ENCODE measurements at regions not wholly inside any gene's neighbourhood (a gene's known extent, or its start where the extent isn't known, plus 50 kb on each side); places are given as distances from the start of the nearest gene placed in this dataset.

DNA sequence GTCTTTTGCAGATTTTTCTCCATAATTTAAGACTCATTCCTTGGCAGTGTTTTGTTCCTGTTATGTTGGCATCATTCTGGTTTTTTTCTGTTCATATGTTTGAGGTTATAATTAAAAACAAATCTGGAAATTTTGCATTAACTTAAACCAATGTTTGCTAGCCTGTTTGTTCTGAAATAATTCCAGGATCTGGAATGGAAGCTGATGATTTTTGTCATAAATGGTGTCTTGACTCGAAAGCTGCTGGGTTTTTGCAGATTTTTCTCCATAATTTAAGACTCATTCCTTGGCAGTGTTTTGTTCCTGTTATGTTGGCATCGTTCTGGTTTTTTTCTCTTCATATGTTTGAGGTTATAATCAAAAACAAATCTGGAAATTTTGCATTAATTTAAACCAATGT, 318.7 kb upstream of the IRX4 start:
- no peak for DNase-seq (ENCODE audit: low spot score)

DNA sequence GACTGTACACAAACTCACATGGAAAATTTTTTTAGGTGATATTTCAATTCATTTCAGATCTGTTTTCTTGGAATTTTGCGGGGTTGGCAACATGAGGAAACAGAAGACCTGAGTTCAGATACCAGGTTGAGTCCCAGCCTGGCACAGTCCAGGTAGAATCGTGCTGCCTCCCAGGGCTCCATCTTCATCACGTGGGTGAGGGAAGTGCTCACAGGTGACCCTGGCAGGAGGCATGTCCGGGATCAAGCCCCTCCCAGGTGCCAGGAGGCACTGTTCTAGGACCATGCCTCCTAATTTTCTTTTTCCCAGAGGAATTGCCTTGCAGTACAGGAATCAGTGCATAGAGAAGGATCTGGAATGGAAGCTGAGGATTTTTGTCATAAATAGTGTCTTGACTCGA, 318.3 kb upstream of the IRX4 start:
- DNase-seq (ENCODE audit: low spot score): no peak

DNA sequence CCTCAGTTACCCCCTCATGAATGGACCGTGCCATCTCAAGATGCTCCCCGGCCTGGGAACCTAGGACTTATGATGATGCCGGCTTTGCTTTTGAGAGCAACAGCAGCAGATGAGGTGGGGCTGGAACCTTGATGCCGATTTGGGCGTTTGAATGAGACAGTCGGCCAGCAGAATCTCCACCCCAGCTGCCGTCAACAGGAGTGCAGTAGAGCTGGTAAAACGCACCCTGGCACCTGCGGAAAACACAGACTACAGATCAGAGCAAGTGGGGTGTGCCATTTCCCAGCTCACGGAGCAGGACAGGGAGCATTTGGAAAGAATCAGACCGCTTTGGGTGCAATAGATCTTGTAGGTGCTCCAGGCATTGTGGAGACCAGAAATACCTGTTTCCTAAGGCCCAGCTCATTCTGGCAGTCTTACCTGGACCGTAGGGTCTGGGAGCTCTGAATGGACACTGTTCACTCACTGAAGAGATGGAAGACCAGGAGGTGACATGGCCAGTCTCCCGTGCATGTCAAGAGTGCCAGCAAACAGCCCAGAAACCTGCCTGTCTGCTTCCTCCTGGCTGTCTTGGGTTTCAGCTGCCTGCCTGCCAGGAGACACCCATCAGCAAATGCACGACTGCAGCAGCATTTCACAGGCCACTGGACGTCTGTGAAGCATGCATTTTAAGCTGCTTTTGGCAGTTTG, 317.7 kb upstream of the IRX4 start:
- DNase-seq (ENCODE audit: low spot score): no peak

DNA sequence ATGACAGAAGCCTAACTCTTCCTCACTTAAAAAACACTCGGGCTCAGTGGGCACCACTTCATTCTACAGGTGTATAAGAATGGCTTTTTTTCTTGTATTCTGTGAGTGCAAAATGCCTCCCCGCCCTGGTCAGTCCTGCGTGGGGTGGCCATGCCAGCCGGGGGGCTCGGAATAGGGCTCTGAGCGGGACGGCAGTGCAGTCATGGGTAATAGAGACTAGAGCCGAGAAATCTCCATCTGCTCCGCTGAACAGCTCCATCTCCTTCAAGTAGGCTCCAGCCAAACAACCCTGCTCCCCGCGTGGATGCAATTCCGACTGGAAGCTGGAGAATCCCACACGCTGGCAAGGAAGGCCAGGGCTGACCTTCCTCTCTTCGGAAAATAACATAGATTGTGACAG, 317.0 kb upstream of the IRX4 start:
- DNase-seq (ENCODE audit: low spot score): no peak

DNA sequence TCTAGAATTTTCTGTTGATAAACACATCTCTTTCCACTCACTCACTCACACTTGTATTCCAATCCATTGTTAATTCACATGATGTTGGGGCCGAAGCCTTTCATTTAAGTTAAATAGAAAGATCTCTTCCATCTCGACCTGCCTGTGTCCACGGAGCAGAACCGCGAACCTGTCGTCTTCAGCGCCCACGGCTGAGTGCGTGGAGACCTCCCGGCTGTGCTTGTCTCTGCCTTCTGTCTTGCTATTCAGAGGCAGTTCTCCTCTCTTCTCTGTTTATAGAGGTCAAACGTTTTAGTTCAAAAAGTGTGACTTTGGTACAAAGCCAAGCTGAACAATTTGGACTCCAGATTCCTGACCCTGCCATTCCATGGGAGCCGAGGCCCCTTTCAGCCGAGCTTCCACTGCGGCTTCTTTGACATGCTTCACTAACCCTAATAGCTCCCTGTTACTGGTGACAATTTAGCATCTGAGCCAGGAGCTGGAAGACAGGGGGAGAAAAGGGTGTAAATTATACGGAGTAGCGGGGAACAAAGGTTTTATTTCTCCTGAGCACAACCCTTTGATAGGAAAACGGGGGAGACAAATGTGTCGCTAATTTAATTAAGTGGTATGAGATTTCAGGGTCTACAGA, 314.4 kb upstream of the IRX4 start:
- no peak for DNase-seq (ENCODE audit: low spot score)

DNA sequence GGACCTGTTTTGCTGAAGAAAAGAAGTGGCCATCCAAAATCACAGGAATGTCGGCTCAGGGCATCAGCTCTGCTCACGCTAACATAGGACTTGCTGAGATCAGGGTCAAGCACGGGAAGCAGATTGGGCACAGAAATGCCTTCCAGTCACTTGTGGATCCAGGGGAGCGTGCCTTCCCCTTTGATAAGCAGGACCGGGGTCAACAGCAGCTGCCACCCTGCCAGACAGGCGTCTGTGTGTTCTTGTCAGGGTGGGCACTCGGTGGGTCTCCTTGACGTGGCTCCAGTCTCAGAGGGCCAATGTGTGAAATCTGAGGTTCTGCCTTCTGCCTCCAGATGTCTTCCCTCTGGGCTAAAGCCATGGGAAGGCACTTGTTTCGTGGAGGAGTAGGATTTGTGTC, 313.7 kb upstream of the IRX4 start:
- no peak for DNase-seq (ENCODE audit: low spot score)

DNA sequence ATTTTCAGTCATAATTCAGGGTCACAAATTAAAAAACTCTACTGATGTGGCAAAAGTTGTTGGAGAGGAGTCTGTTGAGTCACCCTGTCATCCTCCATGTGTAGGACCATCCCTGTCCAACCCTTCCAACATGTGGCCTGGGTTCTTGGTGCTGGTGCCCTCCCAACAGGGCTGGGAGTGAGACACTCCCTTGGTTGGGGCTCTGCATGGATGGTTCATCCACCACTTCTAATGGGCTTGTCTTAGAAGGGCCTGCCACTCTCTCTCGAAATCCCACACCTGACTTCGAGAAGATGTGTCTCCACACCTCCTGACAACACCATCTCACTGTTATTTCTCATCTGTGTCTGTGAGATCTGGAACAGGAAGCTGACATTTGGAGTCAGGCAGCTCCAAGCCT, 312.2 kb upstream of the IRX4 start:
- DNase-seq (ENCODE audit: low spot score): no peak

DNA sequence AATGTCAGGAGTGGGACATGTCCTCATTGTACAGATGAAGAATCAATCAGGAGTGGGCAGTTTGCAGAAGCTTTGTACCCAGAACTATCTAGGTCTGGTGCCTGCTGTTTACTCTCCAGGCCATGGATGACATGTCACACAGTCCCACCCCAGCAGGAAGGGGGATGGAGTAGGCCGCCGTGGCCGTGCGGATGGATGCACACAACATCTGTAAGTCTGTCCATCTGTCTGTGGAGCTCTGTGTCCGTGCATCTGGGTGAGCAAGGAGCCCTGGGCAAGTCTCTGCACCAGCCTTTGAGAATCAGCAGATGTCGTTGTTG, 311.5 kb upstream of the IRX4 start:
- no peak for DNase-seq (ENCODE audit: low spot score)

DNA sequence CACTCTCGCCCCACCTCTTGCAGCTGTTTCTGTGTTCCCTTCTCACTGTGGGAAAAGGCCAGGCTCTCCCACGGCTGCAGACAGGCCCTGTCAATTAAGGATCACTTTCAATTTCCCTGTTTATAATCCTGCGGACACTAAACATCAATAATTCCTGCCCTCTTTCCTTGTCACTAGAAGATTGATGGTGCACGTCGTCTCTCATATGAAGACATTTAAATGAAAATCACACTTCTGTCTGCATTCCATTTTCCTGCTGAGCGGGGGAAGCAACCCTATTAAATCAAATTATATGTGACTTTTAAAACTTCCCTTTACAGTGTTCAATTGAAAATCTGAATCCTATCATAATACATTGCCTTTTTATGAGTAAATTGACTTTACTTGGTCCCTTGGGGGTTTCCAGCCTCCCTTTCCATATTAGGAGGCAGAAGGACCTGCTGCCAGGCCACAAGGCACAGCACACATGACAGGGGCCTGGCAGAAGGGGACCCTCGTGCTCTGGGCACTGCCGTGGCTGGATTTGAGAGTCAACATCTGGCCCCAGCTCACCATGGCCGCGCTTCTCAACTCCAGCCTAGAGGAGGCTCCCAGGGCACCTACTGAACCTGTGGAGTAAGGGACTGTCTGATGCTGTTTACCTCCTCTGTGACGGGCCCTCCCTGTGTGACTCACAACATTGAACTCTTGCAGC, 311.0 kb upstream of the IRX4 start:
- DNase-seq (ENCODE audit: low spot score): no peak

DNA sequence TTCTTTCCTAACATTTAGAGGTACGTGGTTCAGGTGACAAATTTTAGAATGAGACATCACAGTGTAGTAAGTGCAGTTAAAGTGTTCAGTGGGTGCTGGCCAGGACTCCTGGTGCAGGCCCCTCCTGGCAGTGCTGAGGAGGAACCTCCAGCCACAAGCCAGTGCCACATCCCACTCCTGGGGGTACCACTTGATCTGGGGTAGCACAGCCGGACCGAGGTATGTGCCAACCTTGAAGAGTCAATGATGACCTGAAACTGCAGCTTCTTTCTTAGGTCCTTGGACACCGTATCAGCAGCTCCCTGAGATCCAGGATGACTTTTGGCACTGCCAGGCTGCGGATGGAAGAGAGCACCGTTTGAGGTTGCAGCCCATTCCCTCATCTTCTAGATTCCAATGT, 310.4 kb upstream of the IRX4 start:
- DNase-seq (ENCODE audit: low spot score): no peak

DNA sequence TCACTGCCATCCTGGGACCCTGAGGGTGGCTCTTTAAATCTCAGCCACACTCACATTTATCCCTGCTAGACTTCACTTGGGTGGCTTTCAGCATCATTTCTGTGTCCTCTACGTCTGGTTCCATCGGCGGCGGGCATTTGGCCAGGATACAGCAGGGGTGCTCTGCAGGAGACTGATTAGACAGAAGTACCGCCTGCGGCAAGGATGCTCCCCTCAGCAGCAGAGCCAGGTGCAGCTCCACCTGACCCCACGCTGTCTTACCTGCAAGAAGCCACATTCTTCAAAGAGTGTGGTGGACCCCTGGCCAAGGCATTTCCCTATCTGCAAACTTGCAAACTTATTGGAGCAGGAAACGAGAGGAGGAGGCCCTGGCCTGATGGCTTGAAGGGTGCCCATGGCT, 309.8 kb upstream of the IRX4 start:
- DNase-seq (ENCODE audit: low spot score): no peak

DNA sequence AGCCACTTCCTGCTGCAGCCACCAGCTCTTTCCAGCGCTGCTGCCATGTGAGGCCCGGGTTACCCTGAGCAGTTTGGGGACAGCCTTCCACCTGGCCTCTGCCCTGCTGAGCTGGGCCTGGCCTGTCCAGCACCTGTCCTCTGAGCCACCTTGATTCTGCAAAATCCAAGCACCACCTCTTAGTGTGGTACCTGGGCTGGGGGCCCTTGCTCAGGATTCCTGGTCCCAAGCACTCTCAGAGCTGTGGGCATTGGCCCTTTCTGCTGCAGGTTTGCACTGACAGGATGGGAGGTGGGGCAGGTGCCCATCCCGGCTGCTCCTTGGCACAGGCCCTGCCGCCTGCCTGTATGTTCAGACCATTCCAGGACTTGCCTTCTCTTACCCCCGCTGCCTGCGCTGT, 309.2 kb upstream of the IRX4 start:
- DNase-seq (ENCODE audit: low spot score): no peak

DNA sequence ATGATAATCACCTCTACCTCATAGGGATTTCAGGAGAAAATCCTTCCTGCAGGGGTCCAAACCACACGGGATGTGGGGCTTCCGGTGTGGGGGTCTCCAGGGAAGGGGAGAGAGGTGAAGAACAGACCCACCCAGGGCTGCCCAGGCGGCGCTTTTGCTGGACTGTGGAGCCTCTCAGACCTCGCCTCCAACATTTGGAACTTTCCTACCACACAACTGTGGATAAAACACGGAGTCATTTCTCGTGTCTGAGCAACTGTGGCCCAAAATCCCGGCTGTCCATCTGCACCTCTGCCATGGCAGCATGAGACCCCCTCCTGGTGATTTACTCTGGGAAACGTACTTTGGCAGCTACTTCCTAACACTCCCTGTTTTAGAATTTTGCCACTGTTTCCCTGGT, 307.8 kb upstream of the IRX4 start:
- no peak for DNase-seq (ENCODE audit: low spot score)

DNA sequence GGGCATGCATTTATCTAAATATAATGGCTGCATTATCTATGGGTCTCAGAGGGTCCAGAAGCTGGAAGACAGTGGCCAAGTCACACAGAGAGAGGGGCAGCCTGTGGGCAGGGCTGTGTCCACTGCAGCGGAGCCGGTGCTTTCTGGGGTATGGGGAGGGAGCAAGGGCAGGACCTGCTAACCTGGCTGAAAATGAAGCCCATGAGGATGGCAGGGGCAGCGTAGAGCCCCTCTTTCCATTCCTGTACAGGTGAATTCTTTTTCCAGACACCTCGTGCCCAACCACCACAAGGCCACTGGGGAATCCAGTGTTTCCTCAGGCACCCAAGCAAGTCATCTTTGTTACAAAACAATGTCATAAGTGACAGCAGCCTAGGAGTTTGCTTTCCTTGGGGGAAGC, 305.9 kb upstream of the IRX4 start:
- no peak for DNase-seq (ENCODE audit: low spot score)

DNA sequence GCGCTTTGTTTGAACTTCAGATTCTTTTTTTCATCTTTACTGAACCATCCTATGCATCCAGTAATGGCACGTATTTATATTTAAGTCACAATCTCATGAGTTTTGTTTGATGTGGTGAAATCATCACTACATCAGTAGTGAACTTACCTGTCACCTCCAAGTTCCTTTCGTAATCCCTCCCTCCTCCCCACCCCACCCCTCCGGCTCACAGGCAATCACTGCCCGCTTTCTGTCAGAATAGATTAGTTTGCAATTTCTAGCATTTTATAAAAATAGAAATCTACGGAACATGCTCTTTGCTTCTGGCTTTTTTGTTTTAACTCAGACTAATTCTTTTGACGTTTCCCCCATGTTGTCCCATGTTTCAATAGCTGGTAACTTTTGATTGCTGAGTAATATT, 305.4 kb upstream of the IRX4 start:
- DNase-seq (ENCODE audit: low spot score): no peak

DNA sequence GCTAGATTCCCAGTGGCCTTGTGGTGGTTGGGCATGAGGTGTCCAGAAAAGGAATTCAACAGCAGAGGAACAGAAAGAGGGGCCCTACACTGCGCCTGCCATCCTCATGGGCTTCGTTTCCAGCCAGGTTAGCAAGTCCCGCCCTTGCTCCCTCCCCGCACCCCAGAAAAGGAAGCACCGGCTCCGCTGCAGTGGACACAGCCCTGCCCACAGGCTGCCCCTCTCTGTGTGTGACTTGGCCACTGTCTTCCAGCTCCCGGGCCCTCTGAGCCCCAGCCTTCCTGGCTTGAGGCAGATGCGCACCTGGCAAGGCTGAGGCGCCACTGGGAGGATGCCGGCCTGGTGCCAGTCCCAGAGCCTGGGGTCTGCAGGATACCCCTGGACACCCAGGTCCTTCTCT, 305.0 kb upstream of the IRX4 start:
- no peak for DNase-seq (ENCODE audit: low spot score)

DNA sequence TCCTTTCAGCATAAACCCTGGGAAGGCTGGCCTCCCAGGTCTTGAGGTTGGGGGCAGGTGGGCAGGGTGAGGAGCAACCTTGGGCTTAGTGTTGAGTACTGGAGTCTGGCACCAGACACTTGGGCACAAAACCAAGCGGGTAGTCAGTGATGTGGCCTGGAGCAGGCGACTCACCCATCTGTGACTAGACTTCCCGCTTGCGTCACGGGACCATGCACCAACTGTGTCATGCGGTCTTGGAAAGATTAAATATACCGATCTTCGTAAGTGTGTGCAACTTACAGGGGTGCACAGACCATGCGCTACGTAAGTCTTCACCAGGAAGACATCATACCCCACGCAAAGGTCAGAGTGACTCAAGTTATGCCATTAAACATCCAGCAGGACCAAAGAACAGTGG, 304.4 kb upstream of the IRX4 start:
- DNase-seq (ENCODE audit: low spot score): no peak

DNA sequence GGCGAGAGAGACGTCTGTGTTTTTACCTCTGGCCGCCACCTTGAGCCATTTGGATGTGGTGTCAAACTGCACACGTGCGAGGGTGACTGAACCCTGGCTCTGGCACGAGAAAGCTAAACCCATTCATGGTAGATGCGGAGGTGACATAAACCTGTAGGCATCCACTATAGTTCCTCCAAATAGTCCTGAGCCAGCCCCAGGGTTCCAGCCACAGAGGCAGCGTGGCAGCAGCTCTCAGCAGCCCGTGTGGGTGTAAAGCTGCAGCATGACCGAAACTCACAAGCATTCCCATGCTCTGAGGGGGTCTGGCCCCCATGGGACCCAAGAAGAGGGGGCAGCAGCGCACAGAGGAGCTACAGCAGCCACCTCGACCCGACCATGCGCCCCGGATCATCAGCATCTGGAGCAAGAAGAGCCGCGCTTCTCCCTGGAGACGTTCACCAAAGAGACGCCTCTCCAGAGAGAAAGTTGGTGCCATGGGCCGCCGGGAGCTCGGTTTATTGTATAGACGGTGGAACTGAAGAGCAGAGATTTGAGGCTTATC, 303.8 kb upstream of the IRX4 start:
- DNase-seq (ENCODE audit: low spot score): no peak

DNA sequence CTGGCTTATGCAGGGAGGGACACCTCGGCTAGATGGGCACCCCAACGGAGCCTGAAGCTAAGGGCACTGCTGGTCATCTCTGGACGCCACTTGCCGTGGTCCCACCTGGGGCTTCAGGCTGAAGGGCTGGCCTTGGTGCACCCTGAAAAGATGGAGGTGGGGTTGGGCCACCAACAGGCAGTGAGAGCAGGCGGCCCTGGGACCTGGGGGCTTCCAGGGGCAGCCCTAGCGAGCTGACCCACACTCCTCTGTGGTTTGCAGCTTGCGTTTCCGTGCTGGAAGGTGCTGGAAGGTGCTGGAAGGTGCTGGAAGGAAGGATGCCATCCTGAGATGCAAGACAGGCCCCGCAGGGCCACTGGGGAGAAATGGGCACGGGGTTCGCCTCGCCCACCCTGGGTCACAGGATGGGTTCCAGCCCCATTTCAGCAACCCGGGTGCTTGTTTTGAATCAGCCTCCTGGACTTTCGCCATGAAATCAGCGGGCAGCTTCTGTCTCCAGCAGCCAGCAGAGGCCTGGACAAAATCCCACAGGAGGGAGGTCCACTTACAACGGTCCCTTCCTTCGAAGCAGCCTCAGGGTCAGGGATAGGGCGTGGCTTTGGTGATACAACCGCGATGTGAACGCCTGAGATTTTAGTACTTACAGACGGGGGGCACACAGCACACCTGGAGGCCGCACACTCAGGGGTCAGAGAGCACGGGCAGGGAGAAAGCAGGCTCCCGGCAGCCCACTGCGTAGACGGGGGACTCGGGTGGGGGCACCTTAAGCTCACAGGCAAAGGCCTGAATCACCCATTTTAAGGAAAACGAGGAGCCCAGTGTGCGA, 303.1 kb upstream of the IRX4 start:
- no peak for DNase-seq (ENCODE audit: low spot score)

DNA sequence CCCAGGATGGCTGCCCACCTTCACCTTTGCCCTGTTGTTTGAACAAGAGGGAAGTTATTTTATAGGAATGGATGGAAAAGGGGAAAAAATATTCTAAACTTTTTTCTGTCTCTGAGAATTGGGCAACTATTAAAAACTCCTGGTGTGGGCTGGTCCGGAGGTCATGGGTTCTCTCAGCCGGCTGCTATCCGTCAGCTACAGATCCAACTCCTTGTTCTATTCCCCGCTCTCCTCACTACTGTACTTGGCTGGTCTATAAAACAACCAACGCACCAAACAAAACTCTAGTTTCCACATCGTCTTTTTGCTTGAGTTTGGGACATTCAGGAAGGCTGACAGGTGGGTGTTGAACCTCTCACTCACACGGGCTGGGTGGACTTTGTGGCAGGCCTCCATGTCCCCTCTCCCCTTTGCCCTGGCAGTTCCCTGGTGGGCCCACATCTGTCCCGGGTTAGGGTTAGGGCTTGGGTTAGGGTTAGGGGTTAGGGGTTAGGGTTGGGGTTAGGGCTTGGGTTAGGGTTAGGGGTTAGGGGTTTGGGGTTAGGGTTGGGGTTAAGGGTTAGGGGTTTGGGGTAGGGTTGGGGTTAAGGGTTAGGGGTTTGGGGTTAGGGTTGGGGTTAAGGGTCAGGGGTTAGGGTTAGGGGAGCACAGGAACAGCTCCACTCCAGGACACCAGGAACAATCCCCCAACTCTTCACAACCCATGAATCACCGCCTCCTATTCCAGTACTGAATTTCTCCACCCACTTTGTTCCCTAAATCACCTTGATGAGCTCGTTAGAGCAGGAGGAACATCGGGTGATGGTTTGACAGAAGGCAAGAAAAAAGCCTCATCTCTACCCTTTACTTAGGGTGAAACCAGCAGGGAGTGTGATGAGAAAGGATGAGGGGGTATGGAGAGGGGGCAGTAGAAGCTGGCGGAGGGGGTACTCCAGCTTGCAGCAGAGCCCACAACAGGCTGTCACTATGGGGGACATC, 302.1 kb upstream of the IRX4 start:
- DNase-seq (ENCODE audit: low spot score): no peak

DNA sequence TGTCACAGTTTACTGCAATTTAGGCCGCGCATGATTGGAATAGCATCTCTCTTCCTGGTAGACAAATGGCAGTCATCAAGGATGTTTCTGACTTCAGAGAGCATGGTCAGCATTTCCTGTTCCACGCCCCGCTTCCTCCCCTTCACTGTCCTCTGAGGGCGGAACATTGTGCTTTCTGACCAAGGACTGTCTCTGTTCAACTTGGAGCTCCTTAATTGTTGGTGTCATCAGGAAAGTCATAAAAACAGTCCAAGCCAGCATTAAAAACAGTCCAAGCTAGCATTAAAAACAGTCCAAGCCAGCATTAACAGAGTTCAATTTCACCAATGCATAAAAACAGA, 301.3 kb upstream of the IRX4 start:
- DNase-seq (ENCODE audit: low spot score): no peak

Data from HuH-7.5 (cell line).